ENCODE measurements at regions not wholly inside any gene's neighbourhood (a gene's known extent, or its start where the extent isn't known, plus 50 kb on each side); places are given as distances from the start of the nearest gene placed in this dataset.

DNA sequence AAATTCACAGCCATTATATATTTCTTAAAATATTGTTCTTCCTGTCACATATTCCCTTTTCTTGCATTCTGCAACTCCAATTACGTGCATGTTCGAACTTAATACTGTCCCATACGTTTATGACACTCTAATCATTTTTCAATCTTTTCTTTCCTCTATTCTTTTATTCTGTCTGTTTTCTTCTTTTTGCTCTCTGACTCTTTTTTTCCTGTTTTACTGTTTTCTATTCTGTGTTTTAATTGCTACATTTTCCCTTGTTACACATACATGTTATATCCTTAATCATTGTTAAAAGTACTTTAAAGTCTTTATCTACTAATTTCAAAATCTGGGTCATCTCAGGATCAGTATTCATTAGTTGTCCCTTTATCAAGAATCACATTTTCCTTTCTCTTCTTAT, 1149.1 kb upstream of the PCDH20 start:
- no peaks in the 10 kb centered on the region for H4K20me1 ChIP-seq (ENCODE audit: insufficient read depth, low read length, poor library complexity, severe bottlenecking)
- TF ChIP-seq EZH2phosphoT487 (IDR thresholded peaks at IDR 0.05; ENCODE audit: borderline replicate concordance) = no peak
- TF ChIP-seq, protein P1, sequence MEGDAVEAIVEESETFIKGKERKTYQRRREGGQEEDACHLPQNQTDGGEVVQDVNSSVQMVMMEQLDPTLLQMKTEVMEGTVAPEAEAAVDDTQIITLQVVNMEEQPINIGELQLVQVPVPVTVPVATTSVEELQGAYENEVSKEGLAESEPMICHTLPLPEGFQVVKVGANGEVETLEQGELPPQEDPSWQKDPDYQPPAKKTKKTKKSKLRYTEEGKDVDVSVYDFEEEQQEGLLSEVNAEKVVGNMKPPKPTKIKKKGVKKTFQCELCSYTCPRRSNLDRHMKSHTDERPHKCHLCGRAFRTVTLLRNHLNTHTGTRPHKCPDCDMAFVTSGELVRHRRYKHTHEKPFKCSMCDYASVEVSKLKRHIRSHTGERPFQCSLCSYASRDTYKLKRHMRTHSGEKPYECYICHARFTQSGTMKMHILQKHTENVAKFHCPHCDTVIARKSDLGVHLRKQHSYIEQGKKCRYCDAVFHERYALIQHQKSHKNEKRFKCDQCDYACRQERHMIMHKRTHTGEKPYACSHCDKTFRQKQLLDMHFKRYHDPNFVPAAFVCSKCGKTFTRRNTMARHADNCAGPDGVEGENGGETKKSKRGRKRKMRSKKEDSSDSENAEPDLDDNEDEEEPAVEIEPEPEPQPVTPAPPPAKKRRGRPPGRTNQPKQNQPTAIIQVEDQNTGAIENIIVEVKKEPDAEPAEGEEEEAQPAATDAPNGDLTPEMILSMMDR (conservative IDR thresholded peaks at IDR 0.05; ENCODE audit: low read length) = no peak
- H3K9ac ChIP-seq (ENCODE audit: low read depth, low read length, poor library complexity, severe bottlenecking) = no peak overlapping the region
- H3K4me3 ChIP-seq (ENCODE audit: low read length, poor library complexity, severe bottlenecking) = no peak overlapping the region
- no peaks in the 10 kb centered on the region for H3K36me3 ChIP-seq (ENCODE audit: insufficient read depth, low read length)
- H3K27me3 ChIP-seq (ENCODE audit: insufficient read depth, low read length, poor library complexity, severe bottlenecking) = no peaks in the 10 kb centered on the region
- H3F3A ChIP-seq (ENCODE audit: low read depth) = no peaks in the 10 kb centered on the region
- H3K9me2 ChIP-seq (replicated peaks; ENCODE audit: low read depth, low read length) = no peaks in the 10 kb centered on the region
- no peaks in the 10 kb centered on the region for H3K9me3 ChIP-seq (ENCODE audit: insufficient read depth, low read depth, low read length)
- H3K4me2 ChIP-seq (ENCODE audit: low read depth, low read length, poor library complexity, severe bottlenecking) = no peak overlapping the region
- no peaks in the 10 kb centered on the region for H3K4me1 ChIP-seq (ENCODE audit: insufficient read depth, low read length, poor library complexity, severe bottlenecking)
- H3K79me2 ChIP-seq (ENCODE audit: insufficient read depth, low read length) = no peaks in the 10 kb centered on the region
- H2AFZ ChIP-seq (ENCODE audit: low read length) = no peak overlapping the region

DNA sequence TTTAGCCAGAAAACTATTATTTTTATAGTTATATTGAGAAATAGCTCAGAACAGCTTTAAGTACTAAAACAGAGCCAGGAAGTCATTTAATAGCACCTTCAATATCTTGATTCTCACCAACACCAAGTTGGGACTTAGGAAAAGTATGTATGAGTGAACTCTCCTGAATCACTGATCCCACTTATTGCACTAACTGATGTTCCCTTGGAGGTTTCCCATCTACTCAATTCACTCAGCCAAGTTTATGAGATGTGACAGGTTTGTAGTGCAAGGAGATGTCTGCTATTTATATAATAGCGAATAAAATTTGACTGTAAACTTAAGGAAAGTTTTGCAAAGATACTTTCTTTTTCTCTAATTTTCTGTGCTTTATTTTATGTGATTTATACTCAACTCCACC, 1147.6 kb upstream of the PCDH20 start:
- Histone ChIP-seq H3F3A (ENCODE audit: low read depth) (no peaks in the 10 kb centered on the region), H4K20me1 (ENCODE audit: insufficient read depth, low read length, poor library complexity, severe bottlenecking) (no peaks in the 10 kb centered on the region)

DNA sequence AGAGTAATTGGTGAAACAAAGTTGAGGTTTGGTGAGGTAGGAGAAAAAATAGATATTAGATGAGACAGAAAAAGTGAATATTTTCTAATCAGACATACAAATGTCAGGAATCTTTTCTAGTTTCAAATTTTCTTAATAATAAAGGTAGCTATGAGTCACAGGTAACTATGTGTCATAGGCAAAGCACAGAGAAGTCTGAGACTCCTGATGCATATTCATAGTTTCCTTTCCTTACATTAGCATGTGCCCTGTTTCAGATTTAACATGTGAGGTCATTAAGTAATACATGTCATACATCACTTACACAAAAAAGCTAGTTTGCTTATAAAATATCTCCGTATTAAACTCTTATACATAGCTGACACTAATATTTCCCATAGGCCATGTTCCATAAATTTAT, 1141.3 kb upstream of the PCDH20 start:
- no peaks in the 10 kb centered on the region for H3K27me3 ChIP-seq (ENCODE audit: insufficient read depth, low read length, poor library complexity, severe bottlenecking)
- TF ChIP-seq, protein P1 (conservative IDR thresholded peaks at IDR 0.05; ENCODE audit: low read length) = no peak
- no peak for TF ChIP-seq EZH2phosphoT487 (IDR thresholded peaks at IDR 0.05; ENCODE audit: borderline replicate concordance)
- H3K9ac ChIP-seq (ENCODE audit: low read depth, low read length, poor library complexity, severe bottlenecking) = no peak overlapping the region
- H3K9me2 ChIP-seq (replicated peaks; ENCODE audit: low read depth, low read length) = no peaks in the 10 kb centered on the region
- no peak overlapping the region for H3K4me3 ChIP-seq (ENCODE audit: low read length, poor library complexity, severe bottlenecking)
- no peak overlapping the region for H2AFZ ChIP-seq (ENCODE audit: low read length)
- H3K36me3 ChIP-seq (ENCODE audit: insufficient read depth, low read length) = no peaks in the 10 kb centered on the region
- H4K20me1 ChIP-seq (ENCODE audit: insufficient read depth, low read length, poor library complexity, severe bottlenecking) = no peaks in the 10 kb centered on the region
- no peaks in the 10 kb centered on the region for H3K79me2 ChIP-seq (ENCODE audit: insufficient read depth, low read length)
- no peaks in the 10 kb centered on the region for H3K4me1 ChIP-seq (ENCODE audit: insufficient read depth, low read length, poor library complexity, severe bottlenecking)
- H3F3A ChIP-seq (ENCODE audit: low read depth) = no peaks in the 10 kb centered on the region
- H3K4me2 ChIP-seq (ENCODE audit: low read depth, low read length, poor library complexity, severe bottlenecking) = no peak overlapping the region
- no peaks in the 10 kb centered on the region for H3K9me3 ChIP-seq (ENCODE audit: insufficient read depth, low read depth, low read length)

More for the DNA sequence above, 1147.6 kb upstream of the PCDH20 start:
- TF ChIP-seq, protein P1 (conservative IDR thresholded peaks at IDR 0.05; ENCODE audit: low read length) = no peak
- no peak for TF ChIP-seq EZH2phosphoT487 (IDR thresholded peaks at IDR 0.05; ENCODE audit: borderline replicate concordance)
- H3K79me2 ChIP-seq (ENCODE audit: insufficient read depth, low read length) = no peaks in the 10 kb centered on the region
- H3K36me3 ChIP-seq (ENCODE audit: insufficient read depth, low read length) = no peaks in the 10 kb centered on the region
- H3K4me1 ChIP-seq (ENCODE audit: insufficient read depth, low read length, poor library complexity, severe bottlenecking) = no peaks in the 10 kb centered on the region
- H3K9me2 ChIP-seq (replicated peaks; ENCODE audit: low read depth, low read length) = no peaks in the 10 kb centered on the region
- no peaks in the 10 kb centered on the region for H3K27me3 ChIP-seq (ENCODE audit: insufficient read depth, low read length, poor library complexity, severe bottlenecking)
- H3K4me3 ChIP-seq (ENCODE audit: low read length, poor library complexity, severe bottlenecking) = no peak overlapping the region
- no peak overlapping the region for H3K9ac ChIP-seq (ENCODE audit: low read depth, low read length, poor library complexity, severe bottlenecking)
- no peaks in the 10 kb centered on the region for H3K9me3 ChIP-seq (ENCODE audit: insufficient read depth, low read depth, low read length)
- H3K4me2 ChIP-seq (ENCODE audit: low read depth, low read length, poor library complexity, severe bottlenecking) = no peak overlapping the region
- no peak overlapping the region for H2AFZ ChIP-seq (ENCODE audit: low read length)

All from Loucy (cell line).